GM12873 (cell line): ENCODE measurements at regions not wholly inside any gene's neighbourhood (a gene's known extent, or its start where the extent isn't known, plus 50 kb on each side); places are given as distances from the start of the nearest gene placed in this dataset.

Experiments
- CTCF ChIP-seq: IDR thresholded peaks from 2 replicates; pipeline ENCODE4 v1.5.1; 2012; ENCODE audit warnings: low read depth, mild to moderate bottlenecking, moderate library complexity, low read length, control low read depth; ENCODE audit not compliant: insufficient read depth; ENCODE audit errors: missing control alignments

GRCh38 chr12:58629376-58629775 lies 290.9 kb downstream of the LRIG3 start:
- no peak for TF ChIP-seq CTCF

GRCh38 chr12:58633479-58633878 lies 286.8 kb downstream of the LRIG3 start:
- TF ChIP-seq CTCF: no peak

GRCh38 chr12:58639318-58639934 lies 280.9 kb downstream of the LRIG3 start:
- TF ChIP-seq CTCF: no peak

GRCh38 chr12:58640314-58640713 lies 280.0 kb downstream of the LRIG3 start:
- no peak for TF ChIP-seq CTCF

GRCh38 chr12:58645946-58646345 lies 274.4 kb downstream of the LRIG3 start:
- TF ChIP-seq CTCF: no peak

GRCh38 chr12:58647495-58647894 lies 272.8 kb downstream of the LRIG3 start:
- no peak for TF ChIP-seq CTCF

- no peak for TF ChIP-seq CTCF
Observed at GRCh38 chr12:58648176-58648575, 272.1 kb downstream of the LRIG3 start.
